HG03342 (cell line): ENCODE measurements at regions not wholly inside any gene's neighbourhood (a gene's known extent, or its start where the extent isn't known, plus 50 kb on each side); places are given as distances from the start of the nearest gene placed in this dataset.

Experiments
- ATAC-seq: cut with Tn5 transposase; IDR thresholded peaks from one replicate; pipeline ENCODE4 v1.9.1; 2021; ENCODE audit warnings: mild to moderate bottlenecking, moderate library complexity; ENCODE audit not compliant: unreplicated experiment

DNA sequence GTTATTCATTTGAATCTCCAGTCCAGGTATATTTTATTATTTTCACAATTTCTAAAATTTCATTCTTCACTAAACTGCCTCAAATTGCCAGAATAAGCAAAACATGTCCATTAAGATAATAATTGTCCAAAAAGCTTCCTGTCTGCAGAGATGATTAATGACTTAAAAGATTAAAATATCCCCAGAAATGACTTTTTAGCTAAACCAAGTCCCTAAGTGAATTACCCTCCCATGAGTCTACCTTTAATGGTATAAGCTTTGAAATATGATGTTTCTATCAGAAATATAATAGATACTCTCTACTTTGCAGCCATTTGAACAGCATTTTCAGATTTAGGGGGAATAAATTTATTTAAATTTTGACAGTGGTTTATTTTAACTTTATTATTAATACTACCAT lies 289.2 kb upstream of the EMCN start:
- ATAC-seq, result no peak

DNA sequence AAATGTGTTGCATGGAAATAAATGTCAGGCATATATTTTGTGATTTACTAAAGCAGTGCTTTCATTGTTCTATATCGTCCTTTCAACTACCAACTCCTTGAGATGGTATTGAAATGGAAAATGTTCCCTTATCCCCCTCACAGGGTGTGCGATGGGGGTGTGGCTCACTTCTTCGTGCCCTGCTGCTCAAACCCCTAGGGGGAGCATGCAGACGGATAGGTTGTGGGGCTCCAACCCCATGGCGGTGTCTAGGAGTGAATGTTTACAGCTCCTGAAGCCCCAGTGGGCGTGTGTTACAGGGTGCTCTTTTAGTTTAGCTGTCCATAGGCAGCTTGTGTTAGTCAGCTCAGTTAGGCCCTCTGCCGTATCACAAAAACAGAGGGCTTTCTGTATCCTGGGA lies 287.7 kb upstream of the EMCN start:
- ATAC-seq, result no peak

DNA sequence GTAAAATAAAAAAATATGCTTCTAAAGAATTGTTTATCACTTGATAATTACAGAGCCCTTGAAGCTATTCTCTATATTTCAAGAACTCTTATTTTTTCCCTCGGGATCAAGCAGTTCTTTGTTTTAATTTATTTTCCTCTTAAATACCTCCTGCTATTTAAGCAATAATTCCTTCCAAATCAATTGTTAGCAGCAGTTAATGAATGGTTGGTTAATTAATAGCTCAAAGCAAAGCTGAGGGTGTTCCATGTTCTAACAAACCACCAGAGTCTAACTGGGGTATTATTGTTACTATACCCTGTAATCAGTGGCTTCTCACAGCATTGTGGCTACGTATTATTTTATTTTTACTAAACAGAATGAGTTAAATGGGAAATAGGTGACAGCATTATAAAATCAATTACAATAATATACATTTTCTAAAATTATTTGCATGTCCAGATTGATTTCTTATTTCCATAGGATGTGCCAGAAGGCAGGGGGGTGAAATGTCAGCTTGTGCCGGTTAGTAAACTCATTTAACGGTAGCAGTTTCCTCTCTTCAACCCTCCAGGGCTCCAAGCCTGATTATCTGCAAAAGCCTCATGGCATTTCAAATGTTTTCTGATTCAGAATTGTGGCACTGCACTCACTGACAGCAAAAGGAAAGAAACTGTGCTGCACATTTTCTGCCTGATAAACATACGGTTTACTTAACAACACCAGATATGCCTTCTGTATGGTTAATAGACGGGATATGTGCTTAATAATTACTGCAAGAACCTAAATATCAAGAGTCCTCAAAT lies 286.9 kb upstream of the EMCN start:
- no peak for ATAC-seq

DNA sequence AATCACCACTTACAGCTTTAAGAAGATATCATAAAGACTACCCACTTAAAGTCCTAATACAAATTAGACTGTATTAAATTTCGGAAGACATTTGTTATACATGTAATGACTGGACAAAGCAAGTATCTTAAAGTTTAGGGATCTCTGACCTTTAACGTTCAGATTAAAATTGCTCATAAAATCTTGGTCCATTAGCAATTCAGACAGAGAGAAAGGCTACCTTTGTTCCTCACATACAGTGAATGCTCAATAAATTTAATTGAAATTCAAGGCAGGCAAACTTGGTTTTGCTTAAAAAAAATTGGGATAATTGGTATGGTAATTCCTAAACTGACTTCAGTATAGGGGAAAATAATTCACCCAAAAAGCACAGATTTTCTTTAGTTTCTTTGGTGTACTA lies 285.9 kb upstream of the EMCN start:
- no peak for ATAC-seq

DNA sequence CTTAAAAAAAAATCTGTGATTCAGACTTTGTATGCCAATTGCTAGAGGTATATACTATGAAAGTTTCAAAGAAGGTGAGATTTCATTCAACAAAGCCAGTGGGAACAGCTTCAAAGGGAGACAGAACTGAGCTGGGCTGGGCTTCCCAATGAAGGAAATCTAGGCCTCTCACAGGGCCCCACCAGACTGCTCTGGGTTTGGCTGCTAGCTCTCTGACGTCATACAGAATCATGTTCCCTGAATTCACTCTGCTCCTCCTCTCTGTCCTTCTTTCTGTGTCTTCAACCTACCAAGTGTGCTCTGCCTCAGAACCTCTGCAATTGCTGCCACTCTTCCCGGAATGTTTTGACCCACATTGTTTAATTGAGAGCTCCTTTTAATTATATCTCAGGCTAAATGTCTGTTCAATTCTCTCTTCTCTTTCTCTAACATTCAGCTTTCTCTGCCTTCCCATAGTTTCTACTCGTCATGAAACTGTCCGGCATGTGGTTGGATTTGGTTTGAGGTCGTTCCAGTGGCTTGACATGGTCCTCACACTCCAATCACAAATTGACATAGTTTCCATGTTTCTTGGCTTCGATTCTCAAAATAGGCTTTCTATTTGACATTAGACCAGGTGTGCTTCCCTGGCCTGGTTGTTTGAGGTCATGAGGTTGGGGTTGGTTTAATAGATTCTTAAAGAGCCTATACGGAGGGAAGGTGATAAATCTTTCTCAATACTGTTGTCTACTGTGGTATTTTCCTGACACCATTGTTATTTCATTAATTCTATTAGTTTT lies 282.1 kb upstream of the EMCN start:
- no peak for ATAC-seq

DNA sequence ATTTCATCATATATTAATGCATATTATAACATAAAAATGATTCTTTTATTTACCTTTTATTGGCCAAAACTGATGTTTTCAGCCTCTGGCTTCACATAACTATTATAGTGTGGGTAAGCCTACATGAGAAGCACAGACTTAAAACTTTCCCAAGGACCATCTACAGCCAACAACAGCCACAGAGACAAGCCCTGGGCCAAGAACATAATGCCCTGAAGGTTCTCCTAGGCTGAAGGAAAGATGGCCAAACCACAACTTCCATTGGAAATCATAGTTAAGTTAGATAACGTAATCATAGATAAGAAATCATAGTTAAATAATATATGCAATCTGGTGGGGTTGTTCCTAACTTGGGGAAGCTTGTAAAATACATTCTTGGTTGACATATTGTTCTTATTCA lies 280.0 kb upstream of the EMCN start:
- ATAC-seq, result no peak

DNA sequence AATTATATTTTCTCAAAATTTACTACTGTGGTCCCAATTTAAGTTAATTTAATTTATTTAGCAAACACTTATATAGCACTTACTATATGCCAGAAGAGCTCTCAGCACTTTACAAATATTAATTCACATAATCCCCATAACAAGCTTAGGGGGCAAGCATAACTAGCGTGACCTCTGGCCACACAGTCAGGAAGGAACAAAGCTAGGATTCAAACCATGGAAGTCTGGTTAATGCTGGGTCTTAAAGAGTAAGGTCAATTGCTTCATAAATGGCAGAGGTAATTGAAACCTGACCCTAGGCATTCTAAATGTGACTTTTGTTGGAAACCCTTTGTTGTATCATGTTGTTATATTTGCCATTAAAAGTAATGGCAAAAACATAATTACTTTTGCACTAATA lies 279.5 kb upstream of the EMCN start:
- ATAC-seq, result no peak

DNA sequence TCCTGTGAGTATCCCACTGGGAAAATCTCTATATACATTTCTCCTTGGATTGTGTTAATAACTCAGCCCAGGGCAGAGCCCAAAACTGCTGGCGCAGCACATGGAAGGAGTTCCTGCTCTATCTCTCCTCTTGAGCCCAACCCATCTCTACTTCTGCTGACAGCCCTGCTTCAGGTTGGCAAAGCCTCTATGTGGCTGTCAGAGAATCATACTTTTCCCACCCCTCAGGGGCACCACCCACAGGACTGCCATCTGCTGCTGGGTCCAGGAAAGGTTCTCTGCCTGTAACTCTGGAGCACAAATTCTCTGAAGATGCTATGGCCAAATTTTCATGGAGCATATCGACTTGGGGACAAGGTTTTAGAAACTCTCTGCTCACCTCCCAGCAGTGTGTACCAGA lies 278.5 kb upstream of the EMCN start:
- ATAC-seq, result no peak

DNA sequence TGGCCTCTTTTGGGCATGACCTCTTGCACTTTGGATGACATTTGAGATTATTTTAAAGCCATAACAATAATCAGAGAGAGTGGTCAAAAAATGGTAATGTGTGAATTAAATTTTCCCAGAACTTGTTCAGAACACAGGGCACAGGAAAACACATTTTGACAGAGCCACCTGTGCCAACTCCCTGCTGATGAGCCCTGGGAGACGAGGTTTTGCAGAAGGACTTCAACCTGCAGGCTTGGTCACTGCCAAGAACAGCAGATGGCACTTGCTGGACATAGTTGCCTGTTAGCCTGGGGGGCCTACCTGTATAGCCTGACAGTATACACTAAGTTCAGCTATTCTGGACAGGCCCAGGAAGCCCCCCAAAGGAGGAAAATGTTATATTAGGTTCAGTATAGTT lies 277.8 kb upstream of the EMCN start:
- no peak for ATAC-seq

DNA sequence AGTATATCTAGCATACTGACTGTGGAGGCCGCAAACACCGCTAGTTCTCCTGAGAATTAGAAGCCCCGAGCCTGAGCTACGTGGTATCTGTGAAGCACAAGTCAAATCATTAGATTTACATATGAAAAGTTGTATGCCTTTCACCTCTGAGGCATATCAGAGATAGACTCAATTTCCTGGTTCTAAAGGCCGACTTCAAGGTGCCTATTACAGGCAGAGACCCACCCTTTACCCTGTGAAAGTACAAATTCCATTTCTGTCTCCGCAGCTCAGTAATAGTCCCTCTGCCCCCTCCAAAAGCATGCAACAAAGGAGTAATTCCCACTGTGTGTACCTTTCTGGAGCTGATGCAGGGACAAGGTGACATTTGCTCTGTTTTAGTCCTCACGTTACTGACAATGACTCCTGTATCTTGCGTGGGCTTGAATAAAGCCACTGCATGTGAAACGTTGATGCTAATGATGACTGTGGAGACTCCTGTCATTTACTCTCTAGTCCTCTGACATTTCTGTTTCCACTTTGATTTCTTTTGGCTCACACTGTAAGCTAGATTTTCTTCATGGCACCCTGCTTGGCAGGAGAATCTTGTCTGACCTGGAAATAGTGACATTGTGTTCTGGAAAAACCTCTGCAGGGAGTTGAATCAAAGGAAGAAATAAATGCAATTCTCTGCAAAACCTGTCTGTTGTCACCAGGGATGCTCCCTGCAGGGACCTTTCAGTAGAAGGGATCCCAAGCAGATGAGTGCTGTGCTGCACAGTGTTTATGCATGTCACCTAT lies 273.2 kb upstream of the EMCN start:
- ATAC-seq, result no peak

DNA sequence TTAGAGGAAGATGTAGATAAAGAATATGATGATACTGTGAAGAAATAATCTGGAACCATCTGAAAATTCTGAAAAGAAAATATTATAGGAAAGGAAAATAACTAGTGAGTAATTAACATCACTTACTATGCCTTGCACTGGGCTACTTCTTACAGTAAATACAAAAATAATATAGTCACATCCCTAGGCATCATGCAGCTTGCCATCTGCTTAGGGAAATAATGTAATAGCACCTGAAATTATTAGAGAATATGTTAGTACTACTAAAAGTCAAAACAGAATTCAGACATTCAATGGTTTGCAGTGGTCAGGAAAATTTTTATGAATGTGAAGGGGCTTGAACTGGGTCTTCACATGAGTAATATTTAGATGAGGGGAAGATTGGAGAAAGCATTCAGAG lies 272.2 kb upstream of the EMCN start:
- no peak for ATAC-seq

DNA sequence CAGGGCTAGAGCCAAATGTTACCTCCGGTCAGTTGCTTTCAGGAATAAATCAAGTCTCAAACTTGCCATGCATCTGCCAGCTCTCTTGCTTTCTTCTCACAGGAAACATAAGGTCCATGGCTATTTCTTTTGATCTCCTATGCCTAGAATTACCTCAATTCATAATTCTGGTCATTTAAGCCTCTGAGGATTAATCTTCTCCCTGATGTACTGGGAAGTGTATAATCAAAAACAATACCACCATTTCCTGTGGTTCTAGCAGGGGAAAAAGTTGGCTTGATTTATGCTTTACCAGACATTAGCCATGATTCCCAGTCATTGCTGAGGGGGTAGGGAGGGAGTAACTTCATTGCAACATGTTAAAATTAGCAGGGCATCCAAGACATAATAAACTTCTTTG lies 268.7 kb upstream of the EMCN start:
- no peak for ATAC-seq

DNA sequence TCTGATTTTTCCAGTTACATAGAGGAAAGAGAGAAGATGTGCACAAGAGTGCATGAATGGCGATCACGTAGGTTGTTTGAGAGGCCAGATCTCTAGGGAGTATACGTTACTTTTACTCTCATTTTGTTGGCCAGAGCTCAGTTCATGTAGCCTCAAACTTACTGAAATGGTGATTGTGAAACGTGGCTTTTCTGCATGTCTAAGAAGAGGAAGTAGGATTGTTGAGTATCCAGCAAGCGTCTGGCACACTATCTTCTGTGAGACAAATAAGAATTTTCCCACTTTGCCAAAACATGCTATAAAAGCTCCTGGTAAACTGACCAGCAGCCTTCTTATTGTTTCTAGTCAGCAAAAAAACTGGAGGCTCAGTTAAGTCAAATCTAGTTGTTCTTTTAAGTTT lies 264.5 kb upstream of the EMCN start:
- ATAC-seq, result no peak

DNA sequence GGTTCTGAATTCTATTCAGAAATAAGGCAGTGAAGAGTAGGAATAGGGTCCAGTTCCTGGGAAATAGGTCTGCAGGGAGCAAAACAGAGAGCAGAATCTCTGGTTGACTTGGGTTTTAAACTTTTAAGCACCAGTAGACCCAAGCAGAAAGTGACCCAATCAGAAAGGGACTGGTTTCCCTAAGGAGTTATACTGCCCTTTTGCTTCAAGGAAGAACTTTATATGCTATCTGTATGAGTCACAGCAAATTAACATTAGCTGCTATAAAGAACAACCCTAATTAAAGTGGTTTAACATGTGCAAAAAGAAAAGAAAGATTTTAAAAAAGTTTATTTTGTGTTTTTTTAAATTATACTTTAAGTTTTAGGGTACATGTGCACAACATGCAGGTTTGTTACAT lies 263.6 kb upstream of the EMCN start:
- ATAC-seq, result no peak

DNA sequence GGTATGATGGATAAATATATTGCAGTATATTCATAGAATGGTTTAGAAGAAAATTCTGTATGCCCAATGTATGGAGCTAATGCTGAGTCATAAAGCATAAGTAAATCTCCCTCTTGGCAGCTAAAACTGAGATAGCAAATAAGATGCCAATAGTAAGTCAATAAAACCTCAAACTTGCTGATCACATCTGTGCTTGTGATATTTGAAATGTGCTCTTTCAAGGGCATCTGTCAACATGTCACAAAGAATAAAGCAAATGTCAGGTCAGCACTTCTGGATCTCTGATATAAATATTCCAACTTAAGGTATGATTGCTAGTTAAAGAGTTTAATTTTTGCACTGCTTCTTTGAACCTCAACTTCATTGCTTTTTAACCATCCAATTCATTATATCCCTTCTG lies 262.3 kb upstream of the EMCN start:
- no peak for ATAC-seq

DNA sequence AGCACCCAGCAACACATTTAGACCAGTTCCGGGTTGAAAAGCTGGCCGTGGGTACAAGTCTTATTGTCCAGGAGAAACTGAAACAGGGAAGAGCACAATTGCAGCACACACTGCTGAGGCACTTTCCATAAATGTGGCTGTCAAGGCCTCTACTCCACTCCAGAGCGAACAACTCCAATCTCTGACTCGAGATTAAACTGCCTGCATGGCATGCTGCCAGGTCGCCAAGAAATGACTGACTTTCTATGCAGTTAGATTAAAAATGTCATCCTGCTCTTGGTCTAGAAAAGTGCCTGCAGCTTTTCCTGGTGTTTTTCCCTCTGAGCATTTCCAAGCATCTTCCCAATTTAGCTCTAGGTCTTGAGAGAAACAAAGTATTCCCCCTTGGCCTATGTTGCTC lies 260.6 kb upstream of the EMCN start:
- ATAC-seq, result no peak

DNA sequence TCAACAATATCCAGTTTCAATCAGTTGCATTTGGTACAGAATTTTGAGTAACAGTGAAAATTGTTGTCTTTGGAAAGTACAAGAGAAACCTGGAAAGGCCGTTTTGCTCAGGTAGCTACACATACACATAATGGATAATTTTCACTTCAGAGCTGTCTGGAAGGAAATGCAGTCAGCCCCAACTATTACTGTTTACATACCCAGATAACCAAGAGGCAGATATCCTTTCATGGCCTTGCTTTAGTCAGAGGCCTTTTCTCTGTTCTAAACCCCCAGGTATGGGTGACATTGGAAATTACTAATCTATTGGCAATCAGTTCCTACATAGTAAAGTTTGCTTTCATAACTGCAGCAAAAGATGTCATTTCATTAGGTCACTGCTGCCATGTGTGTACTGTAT lies 244.9 kb upstream of the EMCN start:
- ATAC-seq, result no peak

DNA sequence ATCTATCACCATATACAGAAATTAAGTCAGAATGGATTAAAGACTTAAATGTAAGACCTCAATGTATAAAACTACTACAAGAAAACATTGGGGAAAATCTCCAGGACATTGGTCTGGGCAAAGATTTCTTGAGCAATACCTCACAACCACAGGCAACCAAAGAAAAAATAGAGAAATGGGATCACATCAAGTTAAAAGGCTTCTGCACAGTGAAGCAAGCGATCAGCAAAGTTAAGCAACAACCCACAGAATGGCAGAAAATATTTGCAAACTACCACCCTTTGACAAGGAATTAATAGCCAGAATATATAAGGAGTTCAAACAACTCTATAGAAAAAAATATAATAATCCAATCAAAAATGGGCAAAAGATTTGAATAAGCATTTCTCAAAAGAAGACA lies 236.9 kb upstream of the EMCN start:
- no peak for ATAC-seq

DNA sequence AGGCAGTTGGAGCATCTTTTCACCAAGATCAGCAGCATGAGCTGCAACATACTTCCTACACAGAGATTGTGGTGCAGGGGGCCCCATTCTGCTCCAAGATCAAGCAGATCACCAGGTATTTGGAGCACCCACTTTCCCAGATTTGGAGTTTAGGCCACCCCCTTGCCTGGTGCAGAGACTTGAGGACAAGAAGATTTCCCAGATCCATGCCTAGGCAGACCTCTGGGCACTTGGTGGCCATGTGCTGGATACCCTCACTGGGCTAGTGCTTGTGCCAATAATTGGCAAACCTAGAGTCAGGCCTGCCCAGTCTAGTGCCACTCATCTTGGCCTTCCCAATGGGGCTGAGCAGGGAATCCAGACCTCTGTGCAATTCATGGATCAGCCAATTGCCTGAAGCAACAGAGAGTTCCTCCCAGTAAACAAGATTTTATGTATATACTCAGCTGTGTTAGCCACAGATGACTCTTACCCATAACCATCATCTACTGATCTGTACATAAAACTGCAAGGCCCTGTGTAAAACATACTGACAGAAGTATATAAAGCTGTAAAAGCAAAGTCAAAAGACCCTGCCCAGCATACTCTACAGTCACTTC lies 228.4 kb upstream of the EMCN start:
- no peak for ATAC-seq

DNA sequence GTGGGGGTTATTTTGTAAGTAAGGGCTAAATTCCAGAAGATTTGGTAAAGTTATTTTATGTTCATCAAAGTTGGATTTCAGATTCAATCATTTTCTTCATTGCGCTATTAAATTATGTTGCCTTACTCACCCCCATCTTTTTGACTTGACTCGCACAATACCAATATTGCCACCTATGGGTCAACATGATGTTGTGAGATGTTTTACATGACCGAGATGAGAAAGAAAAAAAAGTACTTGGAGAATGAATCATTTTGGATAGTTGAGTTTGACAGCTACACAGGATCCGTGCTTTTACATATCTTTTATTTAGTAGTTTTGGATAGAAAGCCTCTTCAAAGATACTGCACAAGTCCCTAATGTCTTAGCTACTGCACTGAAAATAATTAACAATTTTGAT lies 224.2 kb upstream of the EMCN start:
- ATAC-seq, result no peak

DNA sequence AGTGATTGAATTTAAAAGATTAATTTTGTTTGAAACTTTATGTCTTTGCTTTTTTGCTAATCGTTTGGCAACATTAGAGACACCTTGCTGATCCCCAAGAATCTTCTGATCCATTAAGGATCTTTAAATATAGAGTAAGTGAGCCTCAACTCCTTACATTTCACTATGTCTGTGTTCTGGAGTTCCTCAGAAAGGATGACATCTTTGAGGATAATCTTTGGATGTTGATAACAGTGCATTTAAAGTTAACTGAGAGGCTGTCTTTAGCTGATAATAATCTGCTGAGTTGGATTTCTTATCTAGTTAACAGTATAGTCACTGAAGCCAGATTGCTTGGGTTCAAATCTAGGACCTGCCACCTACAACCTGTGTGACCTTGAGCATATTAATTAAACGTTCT lies 221.6 kb upstream of the EMCN start:
- no peak for ATAC-seq
